ENCODE measurements at regions not wholly inside any gene's neighbourhood (a gene's known extent, or its start where the extent isn't known, plus 50 kb on each side); places are given as distances from the start of the nearest gene placed in this dataset.

DNA sequence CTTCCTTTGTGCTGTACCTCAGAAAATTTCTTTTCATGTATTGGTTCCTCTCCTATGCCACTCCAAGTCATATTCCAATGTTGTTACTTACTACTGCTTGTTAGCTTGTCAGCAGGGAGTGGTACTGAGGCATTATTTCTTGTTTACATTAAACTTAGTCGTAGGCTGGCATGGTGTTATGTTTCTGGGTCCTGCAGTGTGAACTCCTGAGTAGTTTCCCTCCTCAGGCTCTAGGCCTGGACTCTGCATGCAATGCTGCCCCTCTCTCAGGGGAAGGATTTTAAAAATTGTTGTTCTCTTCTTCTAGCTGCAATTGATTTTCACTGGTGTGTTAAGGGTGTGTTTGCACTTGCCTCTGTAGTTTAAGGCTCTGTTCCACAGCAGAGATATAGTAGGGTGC lies 671.6 kb downstream of the PLCL1 start:
- Mint-ChIP-seq H3K27ac (no peak overlapping the region), H3K36me3 (ENCODE audit: low read depth) (no peaks in the 10 kb centered on the region), H3K27me3 (peaks cover 4% of the 10 kb centered on the region), H3K9me3 (no peaks in the 10 kb centered on the region), H3K4me1 (ENCODE audit: low read depth) (no peaks in the 10 kb centered on the region), H3K4me3 (no peak overlapping the region)
- Histone ChIP-seq H3K27ac (ENCODE audit: low read depth in 1 of 2, low read length in 2 of 2) (no peak overlapping the region), H3K36me3 (ENCODE audit: insufficient read depth, low read length) (no peaks in the 10 kb centered on the region), H3K9me3 (ENCODE audit: control insufficient read depth in 1 of 2, insufficient read depth in 1 of 2, low read length in 2 of 2) (no peaks in the 10 kb centered on the region), H3K4me3 (ENCODE audit: low read length) (no peak overlapping the region), H3K4me1 (ENCODE audit: insufficient read depth, low read length) (no peaks in the 10 kb centered on the region), H3K27me3 (ENCODE audit: control insufficient read depth in 1 of 2, insufficient read depth in 2 of 2, low read length in 2 of 2) (no peaks in the 10 kb centered on the region)
- ATAC-seq (ENCODE audit: poor library complexity) (no peak), DNase-seq (no peak)
- ChIA-PET CTCF (no interaction called here), POLR2A (no interaction called here)
- intact Hi-C loops (cut with DNase I, micrococcal nuclease), result no loop called here
- TF ChIP-seq, protein P1, sequence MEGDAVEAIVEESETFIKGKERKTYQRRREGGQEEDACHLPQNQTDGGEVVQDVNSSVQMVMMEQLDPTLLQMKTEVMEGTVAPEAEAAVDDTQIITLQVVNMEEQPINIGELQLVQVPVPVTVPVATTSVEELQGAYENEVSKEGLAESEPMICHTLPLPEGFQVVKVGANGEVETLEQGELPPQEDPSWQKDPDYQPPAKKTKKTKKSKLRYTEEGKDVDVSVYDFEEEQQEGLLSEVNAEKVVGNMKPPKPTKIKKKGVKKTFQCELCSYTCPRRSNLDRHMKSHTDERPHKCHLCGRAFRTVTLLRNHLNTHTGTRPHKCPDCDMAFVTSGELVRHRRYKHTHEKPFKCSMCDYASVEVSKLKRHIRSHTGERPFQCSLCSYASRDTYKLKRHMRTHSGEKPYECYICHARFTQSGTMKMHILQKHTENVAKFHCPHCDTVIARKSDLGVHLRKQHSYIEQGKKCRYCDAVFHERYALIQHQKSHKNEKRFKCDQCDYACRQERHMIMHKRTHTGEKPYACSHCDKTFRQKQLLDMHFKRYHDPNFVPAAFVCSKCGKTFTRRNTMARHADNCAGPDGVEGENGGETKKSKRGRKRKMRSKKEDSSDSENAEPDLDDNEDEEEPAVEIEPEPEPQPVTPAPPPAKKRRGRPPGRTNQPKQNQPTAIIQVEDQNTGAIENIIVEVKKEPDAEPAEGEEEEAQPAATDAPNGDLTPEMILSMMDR (IDR thresholded peaks at IDR 0.05), result no peak

DNA sequence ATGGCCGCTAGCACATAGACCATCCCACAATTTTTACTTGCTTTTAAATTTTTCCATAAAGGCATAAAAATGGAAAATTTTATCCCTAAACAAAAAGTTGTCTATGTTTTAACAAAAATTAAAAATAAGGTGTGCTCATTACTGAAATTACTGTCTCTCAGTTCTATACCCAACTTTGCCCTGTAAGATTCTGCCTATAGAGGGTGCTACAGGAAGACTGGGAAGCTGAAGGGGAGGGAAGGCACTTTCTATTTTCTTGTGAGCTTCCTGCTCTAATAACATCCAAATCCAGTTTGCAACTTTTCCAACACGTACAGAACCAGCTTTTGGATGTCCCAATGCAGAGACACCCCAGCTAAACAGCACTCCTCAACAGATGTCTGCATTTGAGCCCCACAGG lies 666.9 kb downstream of the PLCL1 start:
- no peaks in the 10 kb centered on the region for H3K4me1 Mint-ChIP-seq (ENCODE audit: low read depth)
- intact Hi-C loops (cut with DNase I, micrococcal nuclease), result no loop called here
- CTCF ChIA-PET, result no interaction called here
- H3K36me3 Mint-ChIP-seq (ENCODE audit: low read depth), result no peaks in the 10 kb centered on the region
- Histone ChIP-seq H3K4me1 (ENCODE audit: insufficient read depth, low read length) (no peaks in the 10 kb centered on the region), H3K36me3 (ENCODE audit: insufficient read depth, low read length) (no peaks in the 10 kb centered on the region), H3K4me3 (ENCODE audit: low read length) (no peak overlapping the region), H3K27ac (ENCODE audit: low read depth in 1 of 2, low read length in 2 of 2) (no peak overlapping the region), H3K27me3 (ENCODE audit: control insufficient read depth in 1 of 2, insufficient read depth in 2 of 2, low read length in 2 of 2) (no peaks in the 10 kb centered on the region), H3K9me3 (ENCODE audit: control insufficient read depth in 1 of 2, insufficient read depth in 1 of 2, low read length in 2 of 2) (no peaks in the 10 kb centered on the region)
- POLR2A ChIA-PET, result no interaction called here
- DNase-seq (no peak), ATAC-seq (ENCODE audit: poor library complexity) (no peak)
- no peak overlapping the region for H3K4me3 Mint-ChIP-seq
- no peaks in the 10 kb centered on the region for H3K9me3 Mint-ChIP-seq
- no peaks in the 10 kb centered on the region for H3K27me3 Mint-ChIP-seq
- TF ChIP-seq, protein P1 (IDR thresholded peaks at IDR 0.05), result no peak
- no peak overlapping the region for H3K27ac Mint-ChIP-seq

DNA sequence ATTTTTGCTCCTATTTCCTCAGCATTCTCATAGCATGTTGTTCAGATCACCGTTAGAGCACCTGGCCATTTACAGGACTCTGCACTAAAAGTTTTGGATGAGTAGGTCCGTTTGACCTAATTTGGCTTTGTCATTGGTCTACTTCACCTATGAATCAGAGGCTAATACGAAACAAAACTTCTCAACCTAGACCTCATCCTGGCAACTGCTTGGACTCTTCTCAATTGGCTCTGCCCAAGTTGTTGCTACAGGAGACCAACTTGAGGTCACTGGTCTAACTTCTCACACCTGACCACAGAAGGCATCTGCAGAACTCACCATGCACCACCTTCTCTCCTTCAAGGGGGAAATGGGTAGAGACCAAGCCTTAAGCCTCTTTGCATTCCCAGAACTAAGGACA lies 663.7 kb downstream of the PLCL1 start:
- H3K36me3 ChIP-seq (ENCODE audit: insufficient read depth, low read length), result no peaks in the 10 kb centered on the region
- Mint-ChIP-seq H3K36me3 (ENCODE audit: low read depth) (no peaks in the 10 kb centered on the region), H3K27ac (no peak overlapping the region), H3K4me1 (ENCODE audit: low read depth) (no peaks in the 10 kb centered on the region), H3K9me3 (no peaks in the 10 kb centered on the region), H3K27me3 (peaks cover 4% of the 10 kb centered on the region), H3K4me3 (no peak overlapping the region)
- ATAC-seq (ENCODE audit: poor library complexity) (no peak), DNase-seq (no peak)
- no peaks in the 10 kb centered on the region for H3K9me3 ChIP-seq (ENCODE audit: control insufficient read depth in 1 of 2, insufficient read depth in 1 of 2, low read length in 2 of 2)
- intact Hi-C loops (cut with DNase I, micrococcal nuclease), result no loop called here
- CTCF ChIA-PET, result no interaction called here
- TF ChIP-seq, protein P1 (IDR thresholded peaks at IDR 0.05), result no peak
- POLR2A ChIA-PET, result no interaction called here
- no peaks in the 10 kb centered on the region for H3K27me3 ChIP-seq (ENCODE audit: control insufficient read depth in 1 of 2, insufficient read depth in 2 of 2, low read length in 2 of 2)
- H3K4me3 ChIP-seq (ENCODE audit: low read length), result no peak overlapping the region
- no peak overlapping the region for H3K27ac ChIP-seq (ENCODE audit: low read depth in 1 of 2, low read length in 2 of 2)
- H3K4me1 ChIP-seq (ENCODE audit: insufficient read depth, low read length), result no peaks in the 10 kb centered on the region
